OCI-LY7 (cell line): ENCODE measurements at regions not wholly inside any gene's neighbourhood (a gene's known extent, or its start where the extent isn't known, plus 50 kb on each side); places are given as distances from the start of the nearest gene placed in this dataset.

Experiments used
- BruUV-seq: library from RNA; stranded (reverse); fragments of 400-500 nt; replicated peaks from 2 replicates; lab custom pipeline; 2021; lab: Mats Ljungman, UMichigan
- CTCF ChIA-PET: fragments of 300-600 bp; sonication (Branson Sonifier 250); formaldehyde crosslinking; loops from one replicate; lab custom pipeline; 2022; ENCODE audit warnings: antibody characterized with exemption; ENCODE audit not compliant: unreplicated experiment; lab: Charles Lee
- POLR2A ChIA-PET: fragments of 300-600 bp; sonication (Branson Sonifier 250); formaldehyde crosslinking; loops from one replicate; lab custom pipeline; 2022; ENCODE audit warnings: antibody characterized with exemption; lab: Charles Lee
- DNase-seq: peaks from one replicate; pipeline ENCODE4 v3.0.0-alpha.2; 2015; ENCODE audit warnings: low spot score
- H2AFZ ChIP-seq: fragments of 200-600 bp; sonication (generic), shearing (Covaris generic); 2 replicates; pipeline ENCODE4 v1.6.1; 2014; ENCODE audit warnings: mild to moderate bottlenecking, antibody characterized with exemption, low read length, moderate library complexity
- H3K27ac ChIP-seq: fragments of 200-600 bp; sonication (generic); 2 replicates; pipeline ENCODE4 v1.5.1; 2014; ENCODE audit warnings: mixed run types, low read depth, mild to moderate bottlenecking, moderate library complexity, low read length, inconsistent platforms; ENCODE audit not compliant: poor library complexity, severe bottlenecking
- H3K36me3 ChIP-seq: fragments of 200-600 bp; sonication (generic); 2 replicates; pipeline ENCODE4 v1.6.1; 2014; ENCODE audit warnings: mild to moderate bottlenecking, antibody characterized with exemption, low read length, moderate library complexity, mixed read lengths; ENCODE audit not compliant: insufficient read depth
- H3K4me1 ChIP-seq: fragments of 200-600 bp; sonication (generic); 2 replicates; pipeline ENCODE4 v1.5.1; 2014; ENCODE audit warnings: mild to moderate bottlenecking, low read length; ENCODE audit not compliant: insufficient read depth, poor library complexity, severe bottlenecking
- H3K4me2 ChIP-seq: fragments of 200-600 bp; sonication (generic); 2 replicates; pipeline ENCODE4 v1.6.1; 2014; ENCODE audit warnings: mild to moderate bottlenecking, low read length
- H3K4me3 ChIP-seq: fragments of 200-600 bp; sonication (generic); 2 replicates; pipeline ENCODE4 v1.5.1; 2014; ENCODE audit warnings: mild to moderate bottlenecking, low read depth, low read length; ENCODE audit not compliant: poor library complexity, severe bottlenecking
- H3K79me2 ChIP-seq: fragments of 200-600 bp; sonication (generic); 2 replicates; pipeline ENCODE4 v1.6.1; 2016; ENCODE audit warnings: low read depth, mild to moderate bottlenecking, low read length, moderate library complexity, mixed read lengths; ENCODE audit not compliant: insufficient read depth
- H3K9me2 ChIP-seq: fragments of 200-600 bp; sonication (generic); 2 replicates; pipeline ENCODE4 v1.6.1; 2016; ENCODE audit warnings: mild to moderate bottlenecking, low read length, mixed read lengths; ENCODE audit not compliant: insufficient read depth
- H3K9me3 ChIP-seq: fragments of 200-600 bp; sonication (generic); 2 replicates; pipeline ENCODE4 v1.6.1; 2014; ENCODE audit warnings: mild to moderate bottlenecking, mixed run types, low read length, mixed read lengths
- H4K20me1 ChIP-seq: fragments of 200-600 bp; sonication (generic); 2 replicates; pipeline ENCODE4 v1.6.1; 2014; ENCODE audit warnings: mild to moderate bottlenecking, antibody characterized with exemption, low read length, moderate library complexity, mixed read lengths; ENCODE audit not compliant: insufficient read depth
- CTCF ChIP-seq: fragments of 200-600 bp; sonication (generic); conservative IDR thresholded peaks from 2 replicates; pipeline ENCODE4 v1.5.1; 2014; ENCODE audit warnings: mild to moderate bottlenecking, antibody characterized with exemption, low read length, moderate library complexity, mixed read lengths
- EZH2phosphoT487 ChIP-seq: fragments of 200-600 bp; sonication (generic); IDR thresholded peaks from 2 replicates; pipeline ENCODE4 v1.6.1; 2018; ENCODE audit warnings: low read depth, borderline replicate concordance, mild to moderate bottlenecking, mixed run types, antibody characterized with exemption, low read length, moderate library complexity, mixed read lengths
- intact Hi-C: fragments of 100-400 bp; cut with micrococcal nuclease; formaldehyde crosslinking; loops from one replicate; pipeline ENCODE4 v1.10.0; 2022; ENCODE audit not compliant: unreplicated experiment

- Histone ChIP-seq H3K79me2 (no peaks in the 10 kb centered on the region), H3K9me3 (no peaks in the 10 kb centered on the region), H3K27ac (no peak overlapping the region), H3K9me2 (no peaks in the 10 kb centered on the region), H3K36me3 (no peaks in the 10 kb centered on the region), H4K20me1 (no peaks in the 10 kb centered on the region), H3K4me1 (no peaks in the 10 kb centered on the region), H3K4me3 (no peak overlapping the region), H2AFZ (no peak overlapping the region), H3K4me2 (no peak overlapping the region)
- intact Hi-C loops, result no loop called here
- CTCF ChIA-PET, result no interaction called here
- no TSS peak for BruUV-seq
- TF ChIP-seq CTCF (no peak), EZH2phosphoT487 (no peak)
- POLR2A ChIA-PET, result no interaction called here
- DNase-seq, result no peak
Measured at GRCh38 chr10:63766745-63767137, 245.5 kb downstream of the REEP3 start.

GRCh38 chr10:63767138-63767801 is 246.1 kb downstream of the REEP3 start:
- CTCF ChIA-PET, result no interaction called here
- no peaks in the 10 kb centered on the region for H3K9me2 ChIP-seq
- no peak for DNase-seq
- no peaks in the 10 kb centered on the region for H4K20me1 ChIP-seq
- POLR2A ChIA-PET, result no interaction called here
- no peaks in the 10 kb centered on the region for H3K4me1 ChIP-seq
- no peaks in the 10 kb centered on the region for H3K79me2 ChIP-seq
- no peak overlapping the region for H3K27ac ChIP-seq
- no peaks in the 10 kb centered on the region for H3K9me3 ChIP-seq
- no peak overlapping the region for H3K4me2 ChIP-seq
- peak; percentile 73 for TF ChIP-seq CTCF
- no peak for TF ChIP-seq EZH2phosphoT487
- intact Hi-C loops, result no loop called here
- no peaks in the 10 kb centered on the region for H3K36me3 ChIP-seq
- H2AFZ ChIP-seq, result no peak overlapping the region
- H3K4me3 ChIP-seq, result no peak overlapping the region
- no TSS peak for BruUV-seq

- intact Hi-C loops, result no loop called here
- Histone ChIP-seq H2AFZ (no peak overlapping the region), H3K9me3 (no peaks in the 10 kb centered on the region), H3K79me2 (no peaks in the 10 kb centered on the region), H3K4me1 (no peaks in the 10 kb centered on the region), H3K4me2 (no peak overlapping the region), H3K27ac (no peak overlapping the region), H3K4me3 (no peak overlapping the region), H4K20me1 (no peaks in the 10 kb centered on the region), H3K36me3 (no peaks in the 10 kb centered on the region), H3K9me2 (no peaks in the 10 kb centered on the region)
- ChIA-PET POLR2A (interaction anchor here (0.5 to 0.7 kb wide), 2 partner anchors 639 to 892 kb away, joined by 3 to 5 read pairs; no protein-coding TSS in a partner anchor), CTCF (no interaction called here)
- DNase-seq, result no peak
- TF ChIP-seq EZH2phosphoT487 (no peak), CTCF (no peak)
- no TSS peak for BruUV-seq
Measured at GRCh38 chr10:63769367-63769766, 248.2 kb downstream of the REEP3 start.
